ENCODE measurements at regions not wholly inside any gene's neighbourhood (a gene's known extent, or its start where the extent isn't known, plus 50 kb on each side); places are given as distances from the start of the nearest gene placed in this dataset.

DNA sequence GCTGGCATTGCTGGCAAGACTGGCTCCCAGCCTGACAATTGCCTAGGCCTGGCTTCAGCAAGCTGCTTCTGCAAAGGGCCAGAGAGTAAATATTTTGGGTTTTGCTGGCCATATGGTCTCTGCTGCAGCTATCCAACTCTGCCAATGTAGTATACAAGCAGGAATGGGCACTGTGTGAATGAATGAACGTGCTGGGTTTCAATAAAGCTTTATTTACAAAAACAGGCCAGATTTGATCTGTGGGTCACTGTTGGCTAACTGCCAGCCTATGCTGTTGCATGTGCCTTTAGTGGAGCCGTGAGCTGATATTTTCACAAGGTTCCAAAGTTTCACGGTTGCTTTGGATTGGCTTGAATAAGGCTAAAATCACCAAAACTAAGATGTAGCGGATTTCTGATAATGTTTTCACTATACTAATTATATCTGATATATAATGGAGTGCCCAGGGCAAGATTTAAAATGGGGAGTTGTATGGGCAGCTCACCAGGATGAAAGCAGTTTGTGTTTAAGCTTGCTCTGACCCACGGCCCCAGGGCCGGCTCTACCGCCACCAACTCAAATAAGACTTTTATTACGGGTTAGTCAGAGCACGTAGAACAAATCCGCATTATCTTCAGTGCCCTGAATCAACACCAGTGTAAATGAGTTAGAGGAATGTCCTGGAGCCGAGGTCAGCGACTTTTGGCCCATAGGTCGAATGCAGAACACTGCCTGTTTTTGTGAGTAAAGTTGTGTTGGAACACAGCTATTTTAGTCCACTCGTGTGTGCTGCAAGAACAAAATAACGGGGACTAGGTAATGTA, 98.6 kb upstream of the DAP start:
- no peak for DNase-seq
- POLR2A ChIA-PET, result no interaction called here
- Mint-ChIP-seq H3K27me3 (peaks cover 10% of the 10 kb centered on the region), H3K9me3 (ENCODE audit: low read depth) (no peaks in the 10 kb centered on the region), H3K4me1 (no peaks in the 10 kb centered on the region), H3K36me3 (ENCODE audit: low read depth) (no peaks in the 10 kb centered on the region), H3K4me3 (no peak overlapping the region), H3K27ac (no peak overlapping the region)
- no peak for ATAC-seq
- intact Hi-C loops (cut with DNase I, micrococcal nuclease), result loop anchor here in 1 of 2 experiments (5.0 to 10.0 kb wide), 4 partner anchors 162 to 633 kb away; no protein-coding TSS in a partner anchor
- CTCF ChIA-PET, result interaction anchor here (0.7 kb wide), 2 partner anchors 164 to 250 kb away, joined by 3 read pairs; no protein-coding TSS in a partner anchor

DNA sequence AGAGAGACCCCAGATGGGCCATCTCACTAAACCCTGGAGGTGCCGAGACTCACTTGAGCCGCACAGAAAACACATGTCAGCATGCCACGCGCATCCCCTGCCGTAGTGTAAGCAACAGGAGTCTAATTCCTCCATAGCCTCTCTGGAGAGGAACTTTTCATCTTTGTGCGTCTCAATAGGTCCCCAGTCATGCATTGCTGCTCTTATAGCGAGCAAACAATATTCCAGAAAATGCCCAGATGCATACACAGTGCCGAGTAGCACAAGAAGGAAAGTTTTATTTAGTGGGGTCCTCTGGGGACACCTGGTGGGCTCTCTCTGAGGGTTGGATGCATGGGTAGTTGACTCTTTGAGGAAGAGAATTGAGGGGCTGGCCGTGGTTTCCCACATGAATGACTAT, 97.9 kb upstream of the DAP start:
- ATAC-seq (no peak), DNase-seq (no peak)
- intact Hi-C loops (cut with DNase I, micrococcal nuclease), result loop anchor here in 1 of 2 experiments (5.0 kb wide), 1 partner anchor 407 kb away; no protein-coding TSS in a partner anchor
- Mint-ChIP-seq H3K36me3 (ENCODE audit: low read depth) (no peaks in the 10 kb centered on the region), H3K9me3 (ENCODE audit: low read depth) (no peaks in the 10 kb centered on the region), H3K4me1 (no peaks in the 10 kb centered on the region), H3K27ac (no peak overlapping the region), H3K27me3 (peaks cover 10% of the 10 kb centered on the region), H3K4me3 (no peak overlapping the region)
- POLR2A ChIA-PET, result no interaction called here
- CTCF ChIA-PET, result no interaction called here

DNA sequence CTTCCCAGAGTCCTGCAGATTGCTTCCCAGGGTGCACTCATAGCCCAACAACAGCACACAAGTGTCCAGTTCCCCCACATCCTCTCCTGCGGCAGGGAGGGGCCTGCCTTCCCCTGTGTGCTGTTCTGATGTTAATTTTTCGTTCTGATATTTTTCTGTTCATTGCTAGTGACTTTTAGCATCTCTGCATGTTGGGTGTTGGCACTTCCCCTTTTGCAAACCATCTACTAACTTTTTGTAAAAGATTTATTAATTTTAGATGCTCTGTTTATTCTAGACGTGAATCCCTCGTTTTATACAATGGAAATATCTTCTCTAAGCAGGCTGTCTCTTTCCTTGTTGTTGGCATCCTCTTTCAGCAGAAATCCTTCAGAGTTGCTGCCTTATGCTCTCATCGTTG, 97.3 kb upstream of the DAP start:
- intact Hi-C loops (cut with DNase I, micrococcal nuclease), result loop anchor here in 1 of 2 experiments (5.0 kb wide), 1 partner anchor 406 kb away; no protein-coding TSS in a partner anchor
- CTCF ChIA-PET, result interaction anchor here (0.6 to 1.0 kb wide), 3 partner anchors 9 to 136 kb away, joined by 3 read pairs; no protein-coding TSS in a partner anchor
- Mint-ChIP-seq H3K36me3 (ENCODE audit: low read depth) (no peaks in the 10 kb centered on the region), H3K27me3 (peaks cover 10% of the 10 kb centered on the region), H3K4me1 (no peaks in the 10 kb centered on the region), H3K27ac (no peak overlapping the region), H3K4me3 (no peak overlapping the region), H3K9me3 (ENCODE audit: low read depth) (no peaks in the 10 kb centered on the region)
- ATAC-seq, result no peak
- no peak for DNase-seq
- POLR2A ChIA-PET, result no interaction called here

DNA sequence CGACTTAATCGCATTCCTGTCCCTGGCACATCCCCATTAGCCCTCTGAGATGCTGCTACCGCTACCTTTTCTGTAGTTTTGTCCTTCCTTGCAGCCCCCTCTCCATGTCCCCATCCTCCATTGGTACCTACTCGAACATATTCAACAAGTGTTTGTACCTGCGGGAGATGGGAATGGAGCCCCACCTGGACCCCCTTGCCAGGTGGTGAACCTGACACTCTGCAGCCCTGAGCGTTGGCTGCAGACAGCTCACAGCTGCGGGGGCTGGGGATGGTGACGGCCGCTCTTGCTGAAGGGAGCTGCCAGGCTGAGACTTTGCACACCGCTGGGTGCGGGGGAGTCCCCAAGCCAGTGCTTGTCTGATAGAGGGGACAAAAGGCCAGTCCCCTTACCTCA, 96.3 kb upstream of the DAP start:
- H3K36me3 Mint-ChIP-seq (ENCODE audit: low read depth), result no peaks in the 10 kb centered on the region
- H3K27ac Mint-ChIP-seq, result no peak overlapping the region
- H3K4me3 Mint-ChIP-seq, result no peak overlapping the region
- no peaks in the 10 kb centered on the region for H3K4me1 Mint-ChIP-seq
- ATAC-seq (no peak), DNase-seq (no peak)
- CTCF ChIA-PET, result interaction anchor here (0.6 to 2.5 kb wide), 9 partner anchors 8 to 1167 kb away, joined by 3 to 7 read pairs (median 4); no protein-coding TSS in a partner anchor
- intact Hi-C loops (cut with DNase I, micrococcal nuclease), result loop anchor here in 1 of 2 experiments (5.0 kb wide), 1 partner anchor 405 kb away; no protein-coding TSS in a partner anchor
- H3K27me3 Mint-ChIP-seq, result peaks cover 10% of the 10 kb centered on the region
- POLR2A ChIA-PET, result no interaction called here
- H3K9me3 Mint-ChIP-seq (ENCODE audit: low read depth), result no peaks in the 10 kb centered on the region

- ChIA-PET POLR2A (no interaction called here), CTCF (interaction anchor here (0.8 to 2.5 kb wide), 7 partner anchors 10 to 546 kb away, joined by 3 to 7 read pairs (median 4); no protein-coding TSS in a partner anchor)
- DNase-seq, result peak; percentile 60
- Mint-ChIP-seq H3K27ac (no peak overlapping the region), H3K4me3 (no peak overlapping the region), H3K36me3 (ENCODE audit: low read depth) (no peaks in the 10 kb centered on the region), H3K9me3 (ENCODE audit: low read depth) (no peaks in the 10 kb centered on the region), H3K27me3 (peaks cover 10% of the 10 kb centered on the region), H3K4me1 (no peaks in the 10 kb centered on the region)
- ATAC-seq, result no peak
- intact Hi-C loops (cut with DNase I, micrococcal nuclease), result loop anchor here in 1 of 2 experiments (5.0 kb wide), 1 partner anchor 405 kb away; no protein-coding TSS in a partner anchor
Observed at GRCh38 chr5:10856683-10857337, 95.8 kb upstream of the DAP start.

- CTCF ChIA-PET, result interaction anchor here (0.6 to 2.5 kb wide), 5 partner anchors 8 to 782 kb away, joined by 3 to 7 read pairs (median 4); no protein-coding TSS in a partner anchor
- Mint-ChIP-seq H3K4me3 (no peak overlapping the region), H3K36me3 (ENCODE audit: low read depth) (no peaks in the 10 kb centered on the region), H3K27me3 (peaks cover 9% of the 10 kb centered on the region), H3K27ac (no peak overlapping the region), H3K9me3 (ENCODE audit: low read depth) (no peaks in the 10 kb centered on the region), H3K4me1 (no peaks in the 10 kb centered on the region)
- POLR2A ChIA-PET, result no interaction called here
- no peak for DNase-seq
- intact Hi-C loops (cut with DNase I, micrococcal nuclease), result loop anchor here in 1 of 2 experiments (5.0 kb wide), 1 partner anchor 404 kb away; no protein-coding TSS in a partner anchor
- no peak for ATAC-seq
Observed at GRCh38 chr5:10856071-10856470, 95.0 kb upstream of the DAP start.

DNA sequence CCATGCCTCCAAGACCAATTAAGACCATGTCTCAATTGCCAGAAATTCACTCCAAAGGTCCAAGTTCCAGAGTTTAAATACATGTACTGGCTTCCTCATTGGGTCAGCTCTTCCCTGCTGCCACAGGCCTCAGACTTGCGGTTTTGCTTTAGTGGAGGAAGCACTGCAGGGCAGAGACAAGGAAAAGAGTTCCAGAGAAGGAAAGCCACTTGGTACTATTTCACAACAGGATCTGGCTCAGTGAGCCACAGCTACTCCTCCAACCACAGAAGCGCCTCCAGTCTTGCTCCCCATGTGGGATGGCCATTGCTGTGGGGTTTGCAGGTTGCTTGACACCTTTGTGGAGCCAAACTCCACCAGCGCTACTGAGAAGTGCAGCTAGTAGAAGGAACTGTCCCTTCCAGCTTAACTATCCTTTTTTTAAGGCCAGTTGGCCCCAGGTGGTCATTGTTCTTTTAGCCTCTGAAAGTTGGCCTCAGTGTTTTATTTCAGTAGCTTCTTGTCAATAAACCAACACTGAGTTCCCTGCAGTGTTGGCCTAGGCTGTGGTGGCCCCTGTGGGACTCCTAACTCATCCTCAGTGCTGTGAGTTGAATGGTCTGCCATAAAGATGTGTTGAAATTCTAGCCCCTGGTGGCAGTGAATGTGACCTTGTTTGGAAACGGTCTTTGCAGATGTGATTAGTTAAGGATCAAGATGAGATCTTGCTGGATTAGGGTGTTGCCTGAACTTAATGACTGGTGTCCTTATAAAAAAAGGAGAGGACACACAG, 93.7 kb upstream of the DAP start:
- DNase-seq (no peak), ATAC-seq (no peak)
- POLR2A ChIA-PET, result interaction anchor here (0.6 kb wide), 1 partner anchor 10 kb away, joined by 3 read pairs; no protein-coding TSS in a partner anchor
- H3K4me3 Mint-ChIP-seq, result no peak overlapping the region
- H3K36me3 Mint-ChIP-seq (ENCODE audit: low read depth), result no peaks in the 10 kb centered on the region
- no peaks in the 10 kb centered on the region for H3K4me1 Mint-ChIP-seq
- H3K27ac Mint-ChIP-seq, result no peak overlapping the region
- H3K9me3 Mint-ChIP-seq (ENCODE audit: low read depth), result no peaks in the 10 kb centered on the region
- CTCF ChIA-PET, result interaction anchor here (0.5 to 1.4 kb wide), 3 partner anchors 9 to 490 kb away, joined by 3 to 6 read pairs (median 5); no protein-coding TSS in a partner anchor
- intact Hi-C loops (cut with DNase I, micrococcal nuclease), result loop anchor here in 1 of 2 experiments (5.0 kb wide), 1 partner anchor 402 kb away; no protein-coding TSS in a partner anchor
- peaks cover 8% of the 10 kb centered on the region for H3K27me3 Mint-ChIP-seq

GRCh38 chr5:10853154-10853553, 92.1 kb upstream of the DAP start:
- intact Hi-C loops (cut with DNase I, micrococcal nuclease), result no loop called here
- ChIA-PET CTCF (interaction anchor here (0.7 to 1.1 kb wide), 4 partner anchors 9 to 160 kb away, joined by 3 read pairs; no protein-coding TSS in a partner anchor), POLR2A (no interaction called here)
- peaks cover 8% of the 10 kb centered on the region for H3K27me3 Mint-ChIP-seq
- DNase-seq, result no peak
- no peak overlapping the region for H3K27ac Mint-ChIP-seq
- H3K9me3 Mint-ChIP-seq (ENCODE audit: low read depth), result no peaks in the 10 kb centered on the region
- H3K36me3 Mint-ChIP-seq (ENCODE audit: low read depth), result no peaks in the 10 kb centered on the region
- no peak overlapping the region for H3K4me3 Mint-ChIP-seq
- H3K4me1 Mint-ChIP-seq, result no peaks in the 10 kb centered on the region
- ATAC-seq, result no peak

GRCh38 chr5:10849278-10849677, 88.2 kb upstream of the DAP start:
- no peaks in the 10 kb centered on the region for H3K4me1 Mint-ChIP-seq
- no peak overlapping the region for H3K27ac Mint-ChIP-seq
- no peaks in the 10 kb centered on the region for H3K9me3 Mint-ChIP-seq (ENCODE audit: low read depth)
- no peaks in the 10 kb centered on the region for H3K36me3 Mint-ChIP-seq (ENCODE audit: low read depth)
- no peak overlapping the region for H3K4me3 Mint-ChIP-seq
- no peak for ATAC-seq
- peaks cover 10% of the 10 kb centered on the region for H3K27me3 Mint-ChIP-seq
- no peak for DNase-seq
- POLR2A ChIA-PET, result no interaction called here
- CTCF ChIA-PET, result interaction anchor here (1.2 kb wide), 1 partner anchor 9 kb away, joined by 3 read pairs; no protein-coding TSS in a partner anchor
- intact Hi-C loops (cut with DNase I, micrococcal nuclease), result no loop called here

DNA sequence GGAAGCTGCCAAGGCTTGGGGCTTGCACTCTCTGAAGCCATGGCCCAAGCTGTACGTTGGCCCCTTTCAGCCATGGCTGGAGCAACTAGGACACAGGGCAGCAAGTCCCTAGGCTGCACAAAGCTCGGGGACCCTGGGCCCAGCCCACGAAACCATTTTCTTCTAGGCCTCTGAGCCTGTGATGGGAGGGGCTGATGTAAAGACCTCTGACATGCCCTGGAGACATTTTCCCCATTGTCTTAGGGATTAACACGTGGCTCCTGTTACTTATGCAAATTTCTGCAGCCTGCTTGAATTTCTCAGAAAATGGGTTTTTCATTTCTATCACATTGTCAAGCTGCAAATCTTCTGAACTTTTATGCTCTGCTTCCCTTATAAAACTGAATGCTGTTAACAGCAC, 83.0 kb upstream of the DAP start:
- Mint-ChIP-seq H3K27me3 (peaks cover 12% of the 10 kb centered on the region), H3K4me3 (no peak overlapping the region), H3K4me1 (no peaks in the 10 kb centered on the region), H3K9me3 (ENCODE audit: low read depth) (no peaks in the 10 kb centered on the region), H3K27ac (no peak overlapping the region), H3K36me3 (ENCODE audit: low read depth) (no peaks in the 10 kb centered on the region)
- ChIA-PET POLR2A (no interaction called here), CTCF (no interaction called here)
- intact Hi-C loops (cut with DNase I, micrococcal nuclease), result no loop called here
- DNase-seq (no peak), ATAC-seq (no peak)

DNA sequence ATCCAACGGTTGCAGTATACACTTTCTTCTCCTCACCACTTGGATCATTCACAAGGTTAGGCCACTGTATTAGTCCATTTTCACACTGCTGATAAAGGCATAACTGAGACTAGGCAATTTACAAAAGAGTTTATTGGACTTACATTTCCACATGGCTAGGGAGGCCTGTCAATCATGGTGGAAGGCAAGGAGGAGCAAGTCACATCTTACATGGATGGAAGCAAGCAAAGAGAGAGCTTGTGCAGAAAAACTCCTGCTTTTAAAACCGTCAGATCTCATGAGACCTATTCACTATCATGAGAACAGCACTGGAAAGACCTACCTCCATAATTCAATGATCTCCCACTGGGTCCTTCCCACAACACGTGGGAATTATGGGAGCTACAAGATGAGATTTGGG, 81.8 kb upstream of the DAP start:
- ChIA-PET POLR2A (no interaction called here), CTCF (interaction anchor here (1.3 kb wide), 1 partner anchor 14 kb away, joined by 3 read pairs; no protein-coding TSS in a partner anchor)
- ATAC-seq (no peak), DNase-seq (no peak)
- intact Hi-C loops (cut with DNase I, micrococcal nuclease), result no loop called here
- Mint-ChIP-seq H3K36me3 (ENCODE audit: low read depth) (no peaks in the 10 kb centered on the region), H3K4me3 (no peak overlapping the region), H3K27ac (no peak overlapping the region), H3K27me3 (peaks cover 13% of the 10 kb centered on the region), H3K9me3 (ENCODE audit: low read depth) (no peaks in the 10 kb centered on the region), H3K4me1 (no peaks in the 10 kb centered on the region)
